Parathyroid adenoma (tissue), 2 donors: ENCODE measurements at regions not wholly inside any gene's neighbourhood (a gene's known extent, or its start where the extent isn't known, plus 50 kb on each side); places are given as distances from the start of the nearest gene placed in this dataset.

Experiments used
- H2AFZ ChIP-seq: fragments of 300-600 bp; sonication (generic); one replicate; pipeline ENCODE4 v1.7.0; 2017; ENCODE audit warnings: antibody characterized with exemption, mild to moderate bottlenecking
- H3K27ac ChIP-seq: fragments of 300-600 bp; sonication (generic); one replicate; pipeline ENCODE4 v1.7.0; 2017
- H3K27me3 ChIP-seq: fragments of 300-600 bp; sonication (generic); one replicate; pipeline ENCODE4 v1.7.0; 2017; ENCODE audit warnings: low read length; ENCODE audit not compliant: control insufficient read depth, insufficient read depth
- H3K36me3 ChIP-seq: fragments of 300-600 bp; sonication (generic); one replicate; pipeline ENCODE4 v1.7.0; 2017; ENCODE audit warnings: low read length; ENCODE audit not compliant: control insufficient read depth, insufficient read depth
- H3K4me1 ChIP-seq: fragments of 300-600 bp; sonication (generic); one replicate; pipeline ENCODE4 v1.7.0; 2017; ENCODE audit warnings: control low read depth
- H3K4me2 ChIP-seq: fragments of 300-600 bp; sonication (generic); one replicate; pipeline ENCODE4 v1.7.0; 2017; ENCODE audit warnings: low read length
- H3K4me3 ChIP-seq: fragments of 300-600 bp; sonication (generic); one replicate; pipeline ENCODE4 v1.7.0; 2017; ENCODE audit warnings: low read depth, low read length
- H3K79me2 ChIP-seq: fragments of 300-600 bp; sonication (generic); one replicate; pipeline ENCODE4 v1.7.0; 2017; ENCODE audit warnings: control low read depth
- H3K9ac ChIP-seq: fragments of 300-600 bp; sonication (generic); one replicate; pipeline ENCODE4 v1.7.0; 2017; ENCODE audit warnings: mild to moderate bottlenecking
- H3K9me3 ChIP-seq: fragments of 300-600 bp; sonication (generic); one replicate; pipeline ENCODE4 v1.7.0; 2017; ENCODE audit warnings: low read length; ENCODE audit not compliant: control insufficient read depth
- TF ChIP-seq, protein P1 (sequence below): fragments of 300-600 bp; sonication (generic); IDR thresholded peaks from one replicate; pipeline ENCODE4 v1.7.0; 2017; ENCODE audit warnings: antibody characterized with exemption, mild to moderate bottlenecking
- donor health status: primary hyperparathyroidism.

DNA sequence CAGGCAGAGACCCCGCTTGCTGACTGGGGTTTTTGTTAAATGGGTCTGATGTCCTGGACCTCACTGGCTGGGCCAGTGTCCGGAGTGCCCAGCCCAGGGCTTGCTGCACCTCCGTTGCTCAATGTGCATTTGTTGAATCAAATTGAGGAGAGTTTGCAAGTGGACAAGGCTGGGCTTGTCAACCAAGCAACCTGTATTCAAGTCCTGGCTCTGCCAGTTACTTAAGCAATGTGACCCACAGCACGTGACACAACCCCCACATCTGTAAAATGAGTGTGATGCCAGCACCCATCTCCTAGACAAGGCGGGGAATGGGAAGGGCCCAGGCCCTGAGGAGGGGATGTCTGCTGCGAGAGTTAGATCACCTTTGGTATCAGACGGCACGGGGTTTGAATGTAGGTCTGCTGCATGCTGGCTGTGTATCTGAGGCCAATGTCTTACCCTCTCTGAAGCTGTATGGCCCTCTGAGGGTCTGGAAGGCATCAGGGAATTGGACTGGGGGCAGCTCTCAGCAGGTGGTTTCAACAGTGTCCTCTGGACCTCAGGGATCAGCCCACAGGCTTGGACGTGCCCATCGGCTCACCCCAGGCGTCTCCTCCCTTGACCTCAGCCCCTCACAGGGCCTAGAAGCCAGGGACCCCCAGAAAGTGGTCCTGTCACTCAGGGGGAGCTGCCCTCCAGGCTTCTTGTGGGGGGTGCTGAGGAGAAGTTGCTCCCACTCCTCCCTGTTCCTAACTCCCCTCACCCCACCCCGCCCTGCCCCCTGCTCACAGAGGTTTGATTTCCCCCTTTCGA lies 51.0 kb upstream of the RUNX3 start:
- H2AFZ ChIP-seq: no peak overlapping the region
- no peaks in the 10 kb centered on the region for H3K36me3 ChIP-seq
- no peaks in the 10 kb centered on the region for H3K4me1 ChIP-seq
- H3K9me3 ChIP-seq: no peaks in the 10 kb centered on the region
- no peaks in the 10 kb centered on the region for H3K27me3 ChIP-seq
- no peak overlapping the region for H3K27ac ChIP-seq
- H3K4me2 ChIP-seq: no peak overlapping the region
- TF ChIP-seq, protein P1, sequence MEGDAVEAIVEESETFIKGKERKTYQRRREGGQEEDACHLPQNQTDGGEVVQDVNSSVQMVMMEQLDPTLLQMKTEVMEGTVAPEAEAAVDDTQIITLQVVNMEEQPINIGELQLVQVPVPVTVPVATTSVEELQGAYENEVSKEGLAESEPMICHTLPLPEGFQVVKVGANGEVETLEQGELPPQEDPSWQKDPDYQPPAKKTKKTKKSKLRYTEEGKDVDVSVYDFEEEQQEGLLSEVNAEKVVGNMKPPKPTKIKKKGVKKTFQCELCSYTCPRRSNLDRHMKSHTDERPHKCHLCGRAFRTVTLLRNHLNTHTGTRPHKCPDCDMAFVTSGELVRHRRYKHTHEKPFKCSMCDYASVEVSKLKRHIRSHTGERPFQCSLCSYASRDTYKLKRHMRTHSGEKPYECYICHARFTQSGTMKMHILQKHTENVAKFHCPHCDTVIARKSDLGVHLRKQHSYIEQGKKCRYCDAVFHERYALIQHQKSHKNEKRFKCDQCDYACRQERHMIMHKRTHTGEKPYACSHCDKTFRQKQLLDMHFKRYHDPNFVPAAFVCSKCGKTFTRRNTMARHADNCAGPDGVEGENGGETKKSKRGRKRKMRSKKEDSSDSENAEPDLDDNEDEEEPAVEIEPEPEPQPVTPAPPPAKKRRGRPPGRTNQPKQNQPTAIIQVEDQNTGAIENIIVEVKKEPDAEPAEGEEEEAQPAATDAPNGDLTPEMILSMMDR: no peak
- H3K9ac ChIP-seq: no peak overlapping the region
- H3K4me3 ChIP-seq: no peak overlapping the region
- no peaks in the 10 kb centered on the region for H3K79me2 ChIP-seq
